ENCODE measurements at regions not wholly inside any gene's neighbourhood (a gene's known extent, or its start where the extent isn't known, plus 50 kb on each side); places are given as distances from the start of the nearest gene placed in this dataset.
"Not testable (repeated sequence)": the region's sequence is repeated elsewhere in the genome, so short reads cannot be mapped to it uniquely, and the experiment has no call there.

GRCh38 chr10:55742487-55742886, 618.6 kb downstream of the ZWINT start:
- Histone ChIP-seq H3K9me3 (ENCODE audit: severe bottlenecking) (no peaks in the 10 kb centered on the region), H3K36me3 (no peaks in the 10 kb centered on the region), H3K27me3 (ENCODE audit: insufficient read depth, low read depth, severe bottlenecking) (no peaks in the 10 kb centered on the region), H3K4me3 (ENCODE audit: low read depth, low read length) (no peak overlapping the region), H3K27ac (no peak overlapping the region)
- TF ChIP-seq CTCF (IDR thresholded peaks at IDR 0.05; ENCODE audit: low read depth, low read length), result no peak
- no peak for DNase-seq

- not testable (repeated sequence) for H3K36me3 ChIP-seq; H3K4me3 ChIP-seq (ENCODE audit: low read depth, low read length); H3K27me3 ChIP-seq (ENCODE audit: insufficient read depth, low read depth, severe bottlenecking); H3K9me3 ChIP-seq (ENCODE audit: severe bottlenecking); DNase-seq; H3K27ac ChIP-seq
- peak; percentile 23; the same call in 1 of the 2 replicates for TF ChIP-seq CTCF (IDR thresholded peaks at IDR 0.05; ENCODE audit: low read depth, low read length)
These were observed 620.3 kb downstream of the ZWINT start for GRCh38 chr10:55740767-55741166.

GRCh38 chr10:55740110-55740509, 620.9 kb downstream of the ZWINT start:
- Histone ChIP-seq H3K4me3 (ENCODE audit: low read depth, low read length) (no peak overlapping the region), H3K36me3 (no peaks in the 10 kb centered on the region), H3K9me3 (ENCODE audit: severe bottlenecking) (no peaks in the 10 kb centered on the region), H3K27me3 (ENCODE audit: insufficient read depth, low read depth, severe bottlenecking) (no peaks in the 10 kb centered on the region), H3K27ac (no peak overlapping the region)
- TF ChIP-seq CTCF (IDR thresholded peaks at IDR 0.05; ENCODE audit: low read depth, low read length), result no peak
- no peak for DNase-seq

GRCh38 chr10:55734112-55734511, 626.9 kb downstream of the ZWINT start:
- Histone ChIP-seq H3K27ac (no peak overlapping the region), H3K36me3 (no peaks in the 10 kb centered on the region), H3K9me3 (ENCODE audit: severe bottlenecking) (no peaks in the 10 kb centered on the region), H3K27me3 (ENCODE audit: insufficient read depth, low read depth, severe bottlenecking) (no peaks in the 10 kb centered on the region), H3K4me3 (ENCODE audit: low read depth, low read length) (no peak overlapping the region)
- no peak for TF ChIP-seq CTCF (IDR thresholded peaks at IDR 0.05; ENCODE audit: low read depth, low read length)
- no peak for DNase-seq

- no peak overlapping the region for H3K4me3 ChIP-seq (ENCODE audit: low read depth, low read length)
- no peak for TF ChIP-seq CTCF (IDR thresholded peaks at IDR 0.05; ENCODE audit: low read depth, low read length)
- H3K27me3 ChIP-seq (ENCODE audit: insufficient read depth, low read depth, severe bottlenecking), result no peaks in the 10 kb centered on the region
- H3K36me3 ChIP-seq, result no peaks in the 10 kb centered on the region
- no peaks in the 10 kb centered on the region for H3K9me3 ChIP-seq (ENCODE audit: severe bottlenecking)
- no peak for DNase-seq
- no peak overlapping the region for H3K27ac ChIP-seq
These were observed 656.1 kb downstream of the ZWINT start for GRCh38 chr10:55704950-55705349.

GRCh38 chr10:55668326-55668922, 692.6 kb downstream of the ZWINT start:
- no peaks in the 10 kb centered on the region for H3K36me3 ChIP-seq
- H3K27me3 ChIP-seq (ENCODE audit: insufficient read depth, low read depth, severe bottlenecking), result no peaks in the 10 kb centered on the region
- peak; percentile 31 for DNase-seq
- no peak overlapping the region for H3K4me3 ChIP-seq (ENCODE audit: low read depth, low read length)
- H3K27ac ChIP-seq, result no peak overlapping the region
- no peaks in the 10 kb centered on the region for H3K9me3 ChIP-seq (ENCODE audit: severe bottlenecking)
- TF ChIP-seq CTCF (IDR thresholded peaks at IDR 0.05; ENCODE audit: low read depth, low read length), result 0 out of 2 replicates have a peak, but pooled peaks have one; percentile 33
